ENCODE measurements at regions not wholly inside any gene's neighbourhood (a gene's known extent, or its start where the extent isn't known, plus 50 kb on each side); places are given as distances from the start of the nearest gene placed in this dataset.

- H2BK120ac ChIP-seq (ENCODE audit: low read depth, low read length, poor library complexity, severe bottlenecking): no peak overlapping the region
- H3K56ac ChIP-seq (ENCODE audit: insufficient read length, low read depth, low read length): no peak overlapping the region
- no peaks in the 10 kb centered on the region for H3K79me1 ChIP-seq (ENCODE audit: insufficient read depth, low read depth, low read length, poor library complexity, severe bottlenecking)
- no peaks in the 10 kb centered on the region for H3K23me2 ChIP-seq (ENCODE audit: insufficient read length, low read depth, low read length, poor library complexity, severe bottlenecking)
- Mint-ChIP-seq H3K9me3 (peaks cover 20 to 32% of the 10 kb centered on the region in 2 experiments), H3K27ac (no peak overlapping the region), H3K4me1 (no peaks in the 10 kb centered on the region), H3K36me3 (ENCODE audit: insufficient read depth in 1 of 3, low read depth in 3 of 3) (peaks cover 0 to 21% (median 14%) of the 10 kb centered on the region in 3 experiments; a peak in 6 of 7 replicates), H3K27me3 (ENCODE audit: low read depth) (peaks cover 1% of the 10 kb centered on the region; the same call in 1 of the 2 replicates), H3K4me3 (no peak overlapping the region)
- no peak overlapping the region for H2BK12ac ChIP-seq (ENCODE audit: insufficient read length, low read depth, low read length)
- no peak overlapping the region for H3K14ac ChIP-seq (ENCODE audit: insufficient read depth, low read length)
- H3K23ac ChIP-seq (ENCODE audit: insufficient read length, low read depth, low read length): no peak overlapping the region
- H4K8ac ChIP-seq (replicated peaks; ENCODE audit: insufficient read length, low read depth, low read length): no peak overlapping the region
- no peak overlapping the region for H3K4me2 ChIP-seq (ENCODE audit: insufficient read depth, insufficient read length, low read length)
- H2AFZ ChIP-seq (ENCODE audit: low read length): no peak overlapping the region
- no peaks in the 10 kb centered on the region for H3K79me2 ChIP-seq (ENCODE audit: insufficient read depth, low read length)
- no peak overlapping the region for H3K18ac ChIP-seq (ENCODE audit: insufficient read length, low read depth, low read length)
- no peak overlapping the region for H4K91ac ChIP-seq (ENCODE audit: insufficient read length, low read depth, low read length)
- no peak overlapping the region for H3T11ph ChIP-seq (ENCODE audit: low read length)
- no peak overlapping the region for H3K27ac ChIP-seq (ENCODE audit: insufficient read length, low read depth, low read length)
- WGBS (ENCODE audit: extremely low coverage, insufficient read length, low lambda C conversion rate): no CpG with 5 or more reads among the region's 3 CpGs
- H2BK20ac ChIP-seq (ENCODE audit: low read depth, low read length, poor library complexity, severe bottlenecking): no peak overlapping the region
- no peak overlapping the region for H3K4ac ChIP-seq (ENCODE audit: low read depth, low read length)
- H3K27me3 ChIP-seq (ENCODE audit: insufficient read depth, low read length): no peaks in the 10 kb centered on the region
- H4K5ac ChIP-seq (ENCODE audit: insufficient read length, low read depth, low read length): no peak overlapping the region
- TF ChIP-seq CTCF (conservative IDR thresholded peaks at IDR 0.05): no peak
- no peak for DNase-seq
- no peaks in the 10 kb centered on the region for H4K20me1 ChIP-seq (ENCODE audit: control insufficient read depth, insufficient read depth, insufficient read length)
- H3K9me3 ChIP-seq (ENCODE audit: control insufficient read depth, low read depth, low read length): no peaks in the 10 kb centered on the region
- H3K9ac ChIP-seq (ENCODE audit: extremely low read depth, insufficient read length, low read length): no peak overlapping the region
- H2AK5ac ChIP-seq (ENCODE audit: insufficient read length, low read length): no peak overlapping the region
- no peak overlapping the region for H2BK15ac ChIP-seq (ENCODE audit: low read depth, low read length)
- H3K4me1 ChIP-seq (ENCODE audit: insufficient read depth, low read length): no peaks in the 10 kb centered on the region; the same call in 1 of the 2 replicates
- no peak overlapping the region for H2BK5ac ChIP-seq (ENCODE audit: insufficient read length, low read length)
Observed at GRCh38 chr11:130744794-130745193, 171.5 kb downstream of the SNX19 start.

Data from H9 (cell line).